ENCODE measurements at regions not wholly inside any gene's neighbourhood (a gene's known extent, or its start where the extent isn't known, plus 50 kb on each side); places are given as distances from the start of the nearest gene placed in this dataset.

DNA sequence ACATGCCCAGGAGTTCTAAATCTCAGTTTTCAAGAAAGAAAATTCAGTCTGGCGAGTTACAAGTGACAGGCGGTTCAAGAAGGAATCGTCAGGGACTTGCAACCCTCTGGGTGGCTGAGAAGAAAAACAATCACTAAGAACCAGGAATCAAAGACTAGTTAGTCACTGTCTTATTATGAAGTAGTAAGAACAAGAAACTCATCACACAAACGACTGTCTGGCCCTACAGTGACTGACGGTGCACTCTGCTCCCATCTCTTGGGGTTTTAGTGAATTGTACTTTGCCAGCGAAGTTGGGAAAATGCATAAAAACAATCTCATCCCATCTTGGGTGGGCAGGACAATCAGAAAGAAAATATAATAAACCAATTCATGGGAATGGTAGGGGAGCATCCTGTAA is 63.7 kb upstream of the SACS start:
- POLR2A ChIA-PET (ENCODE audit: unreplicated experiment) = no interaction called here
- no peak for DNase-seq
- CTCF ChIA-PET = no interaction called here

More for the DNA sequence above, 63.7 kb upstream of the SACS start:
- Histone ChIP-seq H2BK20ac (ENCODE audit: low read depth, low read length) (no peak overlapping the region), H3K9me3 (ENCODE audit: control insufficient read depth, insufficient read depth, low read length) (no peaks in the 10 kb centered on the region), H2BK5ac (ENCODE audit: low read depth, low read length, poor library complexity, severe bottlenecking) (no peak overlapping the region), H3K4ac (ENCODE audit: low read depth, low read length) (no peak overlapping the region), H3K36me3 (ENCODE audit: control insufficient read depth, insufficient read depth, low read length) (no peaks in the 10 kb centered on the region), H3K4me2 (ENCODE audit: low read depth, low read length) (no peak overlapping the region), H2AK9ac (replicated peaks; ENCODE audit: low read depth, low read length, poor library complexity) (no peak overlapping the region), H3K4me3 (ENCODE audit: insufficient read depth, low read depth, low read length) (no peak overlapping the region), H4K5ac (ENCODE audit: low read depth, low read length) (no peak overlapping the region; the same call in 1 of the 2 replicates), H3K27ac (ENCODE audit: insufficient read depth, low read length) (no peak overlapping the region), H4K8ac (ENCODE audit: low read depth in 2 of 2, low read length in 2 of 2) (no peak overlapping the region), H3K56ac (ENCODE audit: extremely low read depth, insufficient read depth, low read length) (no peak overlapping the region), H3K23ac (ENCODE audit: low read depth, low read length) (no peak overlapping the region), H4K20me1 (ENCODE audit: insufficient read depth, low read length) (no peaks in the 10 kb centered on the region), H3K27me3 (ENCODE audit: control insufficient read depth, insufficient read depth, low read length) (no peaks in the 10 kb centered on the region), H3K14ac (replicated peaks; ENCODE audit: low read depth, low read length) (no peak overlapping the region), H3K4me1 (ENCODE audit: control insufficient read depth, insufficient read depth, low read length) (peaks cover 4% of the 10 kb centered on the region), H3K9me1 (ENCODE audit: insufficient read depth, low read length) (no peaks in the 10 kb centered on the region), H2BK15ac (ENCODE audit: low read depth, low read length) (no peak overlapping the region), H3K9ac (ENCODE audit: low read depth, low read length) (no peak overlapping the region), H2AFZ (replicated peaks; ENCODE audit: low read length, poor library complexity) (no peak overlapping the region), H2BK120ac (ENCODE audit: low read depth, low read length) (no peak overlapping the region), H3K79me1 (ENCODE audit: low read depth in 1 of 2, low read length in 2 of 2) (no peaks in the 10 kb centered on the region), H2AK5ac (ENCODE audit: low read depth, low read length) (no peak overlapping the region), H3K18ac (ENCODE audit: low read depth, low read length) (no peak overlapping the region), H4K91ac (ENCODE audit: insufficient read depth, low read depth, low read length) (0 out of 2 replicates have a peak overlapping the region, but pooled peaks have one; percentile 4)
- 57% methylated on average over 2 of the region's 6 CpGs; no CpG with 5 or more reads in 1 of the 2 experiments for WGBS, 2 experiments (ENCODE audit: extremely low coverage in 2 of 2, insufficient read length in 1 of 2)
- BruUV-seq (replicated peaks) = no TSS peak
- intact Hi-C loops (cut with micrococcal nuclease) = no loop called here
- no peak for ATAC-seq (ENCODE audit: low read depth)
- dilution Hi-C loops (cut with HindIII; ENCODE audit: low sequenced_read_pairs, unreplicated experiment) = no loop called here
- TF ChIP-seq SMC3 (IDR thresholded peaks at IDR 0.05; ENCODE audit: low read depth, low read length) (no peak), BHLHE40 (IDR thresholded peaks at IDR 0.05; ENCODE audit: low read depth, low read length) (no peak), MAFK (IDR thresholded peaks at IDR 0.05; ENCODE audit: low read depth, low read length) (no peak), POLR2A (IDR thresholded peaks at IDR 0.05; ENCODE audit: low read depth, low read length) (no peak), CEBPB (IDR thresholded peaks at IDR 0.05; ENCODE audit: low read depth, low read length) (no peak), RCOR1 (IDR thresholded peaks at IDR 0.05; ENCODE audit: insufficient replicate concordance, low read length) (no peak), RFX5 (IDR thresholded peaks at IDR 0.05; ENCODE audit: low read depth, low read length) (no peak), NFE2L2 (IDR thresholded peaks at IDR 0.05; ENCODE audit: low read depth, low read length) (no peak), MXI1 (IDR thresholded peaks at IDR 0.05; ENCODE audit: borderline replicate concordance, low read depth, low read length) (no peak), RAD21 (IDR thresholded peaks at IDR 0.05; ENCODE audit: low read length) (no peak), FOS (IDR thresholded peaks at IDR 0.05; ENCODE audit: low read depth, low read length) (no peak)
- TF ChIP-seq, protein P1, sequence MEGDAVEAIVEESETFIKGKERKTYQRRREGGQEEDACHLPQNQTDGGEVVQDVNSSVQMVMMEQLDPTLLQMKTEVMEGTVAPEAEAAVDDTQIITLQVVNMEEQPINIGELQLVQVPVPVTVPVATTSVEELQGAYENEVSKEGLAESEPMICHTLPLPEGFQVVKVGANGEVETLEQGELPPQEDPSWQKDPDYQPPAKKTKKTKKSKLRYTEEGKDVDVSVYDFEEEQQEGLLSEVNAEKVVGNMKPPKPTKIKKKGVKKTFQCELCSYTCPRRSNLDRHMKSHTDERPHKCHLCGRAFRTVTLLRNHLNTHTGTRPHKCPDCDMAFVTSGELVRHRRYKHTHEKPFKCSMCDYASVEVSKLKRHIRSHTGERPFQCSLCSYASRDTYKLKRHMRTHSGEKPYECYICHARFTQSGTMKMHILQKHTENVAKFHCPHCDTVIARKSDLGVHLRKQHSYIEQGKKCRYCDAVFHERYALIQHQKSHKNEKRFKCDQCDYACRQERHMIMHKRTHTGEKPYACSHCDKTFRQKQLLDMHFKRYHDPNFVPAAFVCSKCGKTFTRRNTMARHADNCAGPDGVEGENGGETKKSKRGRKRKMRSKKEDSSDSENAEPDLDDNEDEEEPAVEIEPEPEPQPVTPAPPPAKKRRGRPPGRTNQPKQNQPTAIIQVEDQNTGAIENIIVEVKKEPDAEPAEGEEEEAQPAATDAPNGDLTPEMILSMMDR (conservative IDR thresholded peaks at IDR 0.05; ENCODE audit: low read depth, low read length) = no peak
- TF ChIP-seq, protein P2, sequence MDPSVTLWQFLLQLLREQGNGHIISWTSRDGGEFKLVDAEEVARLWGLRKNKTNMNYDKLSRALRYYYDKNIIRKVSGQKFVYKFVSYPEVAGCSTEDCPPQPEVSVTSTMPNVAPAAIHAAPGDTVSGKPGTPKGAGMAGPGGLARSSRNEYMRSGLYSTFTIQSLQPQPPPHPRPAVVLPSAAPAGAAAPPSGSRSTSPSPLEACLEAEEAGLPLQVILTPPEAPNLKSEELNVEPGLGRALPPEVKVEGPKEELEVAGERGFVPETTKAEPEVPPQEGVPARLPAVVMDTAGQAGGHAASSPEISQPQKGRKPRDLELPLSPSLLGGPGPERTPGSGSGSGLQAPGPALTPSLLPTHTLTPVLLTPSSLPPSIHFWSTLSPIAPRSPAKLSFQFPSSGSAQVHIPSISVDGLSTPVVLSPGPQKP (IDR thresholded peaks at IDR 0.05; ENCODE audit: borderline replicate concordance, low read depth, low read length) = no peak
- TF ChIP-seq, protein P3, sequence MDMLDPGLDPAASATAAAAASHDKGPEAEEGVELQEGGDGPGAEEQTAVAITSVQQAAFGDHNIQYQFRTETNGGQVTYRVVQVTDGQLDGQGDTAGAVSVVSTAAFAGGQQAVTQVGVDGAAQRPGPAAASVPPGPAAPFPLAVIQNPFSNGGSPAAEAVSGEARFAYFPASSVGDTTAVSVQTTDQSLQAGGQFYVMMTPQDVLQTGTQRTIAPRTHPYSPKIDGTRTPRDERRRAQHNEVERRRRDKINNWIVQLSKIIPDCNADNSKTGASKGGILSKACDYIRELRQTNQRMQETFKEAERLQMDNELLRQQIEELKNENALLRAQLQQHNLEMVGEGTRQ (IDR thresholded peaks at IDR 0.05; ENCODE audit: low read depth, low read length) = no peak
- in situ Hi-C loops (cut with MboI; ENCODE audit: low sequenced_read_pairs) = no loop called here

All from IMR-90 (cell line).